Bronchial epithelial cell (primary cell): ENCODE measurements at regions not wholly inside any gene's neighbourhood (a gene's known extent, or its start where the extent isn't known, plus 50 kb on each side); places are given as distances from the start of the nearest gene placed in this dataset.
"Not testable (repeated sequence)": the region's sequence is repeated elsewhere in the genome, so short reads cannot be mapped to it uniquely, and the experiment has no call there.

Experiments used
- DNase-seq: peaks from one replicate; pipeline ENCODE4 v3.0.0-alpha.2; 2010; ENCODE audit warnings: low read depth
- FAIRE-seq: peaks from 2 replicates; lab custom pipeline; 2011; peaks lifted over from hg19 to GRCh38; lab: Jason Lieb, UNC
- H3K27me3 ChIP-seq: 2 replicates; pipeline ENCODE4 v1.5.1; 2011; ENCODE audit warnings: low read length; ENCODE audit not compliant: control insufficient read depth, insufficient read depth
- H3K36me3 ChIP-seq: 2 replicates; pipeline ENCODE4 v1.5.1; 2011; ENCODE audit warnings: low read length; ENCODE audit not compliant: control insufficient read depth, insufficient read depth
- H3K4me3 ChIP-seq: 2 replicates; pipeline ENCODE4 v1.5.1; 2011; ENCODE audit warnings: mild to moderate bottlenecking, low read depth, low read length, control low read depth
- CTCF ChIP-seq: IDR thresholded peaks from 2 replicates; pipeline ENCODE4 v1.5.1; 2011; ENCODE audit warnings: mild to moderate bottlenecking, moderate library complexity, low read length, control low read depth, inconsistent platforms; ENCODE audit not compliant: insufficient read depth, severe bottlenecking

- no peak for TF ChIP-seq CTCF
- Histone ChIP-seq H3K27me3 (no peaks in the 10 kb centered on the region), H3K36me3 (no peaks in the 10 kb centered on the region), H3K4me3 (no peak overlapping the region)
- DNase-seq (no peak), FAIRE-seq (no peak)
These were observed 1141.2 kb downstream of the SORCS1 start for GRCh38 chr10:106023329-106023728.

- H3K27me3 ChIP-seq, DNase-seq, FAIRE-seq, H3K36me3 ChIP-seq, H3K4me3 ChIP-seq: not testable (repeated sequence)
These were observed 1144.9 kb downstream of the SORCS1 start for GRCh38 chr10:106019559-106019958.

- DNase-seq, H3K36me3 ChIP-seq, FAIRE-seq, H3K4me3 ChIP-seq, H3K27me3 ChIP-seq: not testable (repeated sequence)
These were observed 1148.9 kb downstream of the SORCS1 start for GRCh38 chr10:106015369-106016199.

GRCh38 chr10:106011250-106011649, 1153.3 kb downstream of the SORCS1 start:
- no peak for TF ChIP-seq CTCF
- no peak for DNase-seq
- no peak for FAIRE-seq
- H3K27me3 ChIP-seq, result no peaks in the 10 kb centered on the region
- no peak overlapping the region for H3K4me3 ChIP-seq
- H3K36me3 ChIP-seq, result no peaks in the 10 kb centered on the region

- FAIRE-seq (no peak), DNase-seq (no peak)
- no peaks in the 10 kb centered on the region for H3K36me3 ChIP-seq
- no peaks in the 10 kb centered on the region for H3K27me3 ChIP-seq
- TF ChIP-seq CTCF, result no peak
- no peak overlapping the region for H3K4me3 ChIP-seq
These were observed 1163.8 kb downstream of the SORCS1 start for GRCh38 chr10:106000721-106001120.

GRCh38 chr10:105993609-105994008, 1170.9 kb downstream of the SORCS1 start:
- FAIRE-seq, result no peak

More at GRCh38 chr10:105993609-105994008, 1170.9 kb downstream of the SORCS1 start:
- H3K27me3 ChIP-seq, result no peaks in the 10 kb centered on the region
- TF ChIP-seq CTCF, result no peak
- H3K4me3 ChIP-seq, result no peak overlapping the region
- DNase-seq, result peak; percentile 47
- H3K36me3 ChIP-seq, result no peaks in the 10 kb centered on the region
